SW480 (cell line): ENCODE measurements at regions not wholly inside any gene's neighbourhood (a gene's known extent, or its start where the extent isn't known, plus 50 kb on each side); places are given as distances from the start of the nearest gene placed in this dataset.
"Not testable (repeated sequence)": the region's sequence is repeated elsewhere in the genome, so short reads cannot be mapped to it uniquely, and the experiment has no call there.

Source experiments
- DNase-seq: peaks from one replicate; pipeline ENCODE4 v3.0.0-alpha.2; 2016; ENCODE audit warnings: low spot score

DNA sequence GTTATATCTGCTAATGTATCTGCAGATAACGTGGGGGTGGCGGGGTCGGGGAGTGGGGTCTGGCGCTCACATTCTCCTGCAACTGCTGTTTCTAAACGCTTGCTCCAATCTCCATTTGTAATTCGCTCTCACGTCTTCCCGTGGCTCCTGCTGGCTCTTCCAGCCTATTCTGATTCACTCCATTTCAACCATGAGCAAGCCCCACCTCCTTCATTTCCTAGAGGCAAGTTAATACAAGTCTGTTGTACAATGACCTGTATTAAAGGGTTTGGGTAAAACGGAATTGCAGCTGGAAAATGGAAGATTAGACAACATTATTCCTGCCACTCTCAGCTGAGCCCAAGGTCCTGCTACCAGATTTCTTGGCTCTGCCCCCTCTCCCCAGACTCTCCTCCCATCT lies 132.3 kb downstream of the CSNK2A3 start:
- no peak for DNase-seq

- no peak for DNase-seq
These were observed 134.4 kb downstream of the CSNK2A3 start for GRCh38 chr11:11218629-11218986.

DNA sequence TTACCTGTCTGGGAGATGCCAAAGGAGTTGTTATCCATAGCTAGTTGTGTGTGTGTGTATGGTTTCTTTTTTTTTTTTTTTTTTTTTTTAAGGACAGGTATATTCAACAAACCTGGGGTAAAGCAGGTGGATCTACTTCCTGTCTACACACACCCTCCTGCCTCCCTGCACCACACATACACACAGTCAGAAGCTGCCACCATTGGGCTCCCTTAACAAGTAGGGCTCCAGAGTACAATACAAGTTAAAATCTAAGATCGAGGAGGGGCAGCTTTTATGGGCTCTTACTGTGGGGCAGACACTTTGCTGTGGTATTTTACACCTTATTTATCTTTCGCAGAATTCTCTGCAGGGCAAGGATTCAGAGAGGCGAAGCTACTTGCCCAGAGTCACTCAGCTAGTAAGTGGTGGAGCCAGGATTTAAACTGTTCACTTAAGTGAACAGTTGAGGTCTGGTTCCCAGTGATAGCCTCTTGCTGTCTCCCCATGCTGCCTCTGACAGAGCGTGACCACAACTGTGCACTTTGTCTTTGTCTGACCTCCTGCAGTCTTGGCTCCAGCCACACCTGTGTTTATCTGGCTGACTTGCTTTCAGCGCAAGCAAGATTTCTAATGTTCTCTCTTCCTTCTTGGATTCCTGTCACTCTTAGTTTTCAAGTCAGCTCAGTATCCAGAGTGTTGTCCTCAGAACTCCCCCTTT lies 135.0 kb downstream of the CSNK2A3 start:
- DNase-seq, result no peak

DNA sequence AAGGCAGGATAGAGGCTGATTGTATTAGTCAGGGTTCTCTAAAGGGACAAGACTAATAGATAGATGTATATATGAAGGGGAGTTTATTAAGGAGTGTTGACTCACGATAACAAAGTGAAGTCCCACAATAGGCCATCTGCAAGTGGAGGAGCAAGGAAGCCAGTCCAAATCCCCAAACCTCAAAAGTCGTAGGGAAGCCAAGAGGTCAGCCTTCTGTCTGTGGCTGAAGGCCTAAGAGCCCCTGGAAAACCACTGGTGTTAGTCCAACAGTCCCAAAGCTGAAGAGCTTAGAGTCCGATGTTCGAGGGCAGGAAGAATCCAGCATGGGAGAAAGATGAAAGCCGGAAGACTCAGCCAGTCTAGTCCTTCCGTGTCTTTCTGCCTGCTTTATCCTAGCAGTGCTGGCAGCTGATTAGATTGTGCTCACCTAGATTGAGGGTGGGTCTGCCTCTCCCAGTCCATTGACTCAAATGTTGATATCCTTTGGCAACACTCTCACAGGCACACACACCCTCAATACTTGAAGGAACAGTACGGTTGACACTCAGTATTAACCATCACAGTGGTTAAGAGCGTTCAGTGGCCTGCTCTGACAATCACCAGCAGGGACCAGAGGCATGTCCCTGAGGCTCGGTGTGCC lies 135.6 kb downstream of the CSNK2A3 start:
- no peak for DNase-seq

- peak; percentile 16 for DNase-seq
These were observed 137.1 kb downstream of the CSNK2A3 start for GRCh38 chr11:11215944-11216343.

- DNase-seq, result no peak
These were observed 137.8 kb downstream of the CSNK2A3 start for GRCh38 chr11:11215058-11215815.

GRCh38 chr11:11213117-11213516 lies 139.9 kb downstream of the CSNK2A3 start:
- no peak for DNase-seq

DNA sequence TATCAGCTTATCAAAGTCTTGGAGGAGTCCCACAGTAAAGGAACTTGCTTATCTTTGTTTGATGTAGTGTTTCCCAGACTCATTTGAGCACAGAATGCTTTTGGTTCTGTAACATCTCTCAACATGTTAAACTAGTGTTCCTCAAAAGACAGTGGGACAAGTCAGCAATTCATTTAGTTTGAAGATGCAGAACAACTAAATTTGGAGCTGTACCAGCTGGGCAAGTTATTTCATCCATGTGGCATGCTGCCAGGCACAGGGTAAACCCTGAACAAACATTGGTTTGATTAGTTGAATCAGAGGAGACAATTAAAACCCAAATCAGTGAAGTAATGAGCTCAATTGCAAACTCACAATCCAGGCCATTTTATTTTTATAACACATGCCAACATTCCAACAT lies 141.2 kb downstream of the CSNK2A3 start:
- DNase-seq, result no peak

- no peak for DNase-seq
These were observed 141.9 kb downstream of the CSNK2A3 start for GRCh38 chr11:11211186-11211585.

DNA sequence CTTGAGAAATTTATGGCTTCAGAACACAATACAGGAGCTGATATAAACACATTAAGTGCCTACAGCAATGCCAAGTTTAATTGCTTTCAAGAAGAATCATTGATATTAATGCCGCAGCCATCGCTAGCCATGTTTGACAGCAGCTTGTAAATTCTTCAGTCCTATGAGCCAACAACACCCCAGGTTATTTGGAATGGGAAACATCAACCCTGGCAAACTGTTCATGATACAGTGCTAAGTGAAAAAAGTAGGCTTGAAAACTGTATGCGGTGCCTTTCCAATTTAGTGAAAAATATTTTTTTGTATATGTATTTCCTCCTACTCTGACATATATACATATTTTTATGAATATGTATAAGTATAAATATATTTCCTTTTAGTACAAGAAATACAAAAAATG lies 142.6 kb downstream of the CSNK2A3 start:
- no peak for DNase-seq

GRCh38 chr11:11209967-11210366 lies 143.1 kb downstream of the CSNK2A3 start:
- no peak for DNase-seq

GRCh38 chr11:11208994-11209393 lies 144.1 kb downstream of the CSNK2A3 start:
- no peak for DNase-seq

DNA sequence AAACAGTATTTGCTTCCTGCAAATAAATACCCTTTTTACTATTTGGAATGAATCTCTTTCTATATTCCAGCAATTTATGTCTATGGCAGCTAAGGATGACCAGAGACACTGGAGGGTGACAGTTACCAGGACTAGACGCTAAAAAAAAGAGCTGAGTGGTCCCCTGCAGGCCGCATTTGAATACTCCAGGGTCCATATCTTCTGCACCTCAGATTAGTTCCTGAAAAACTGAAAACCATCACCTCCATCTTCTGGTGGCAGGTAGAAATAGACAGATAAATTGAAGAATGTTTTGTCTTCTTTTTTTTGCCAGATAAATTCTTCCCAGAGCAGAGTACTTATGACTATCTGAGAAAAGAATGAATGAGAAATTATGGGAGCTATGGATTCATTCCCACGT lies 145.6 kb downstream of the CSNK2A3 start:
- no peak for DNase-seq

GRCh38 chr11:11206484-11206883 lies 146.6 kb downstream of the CSNK2A3 start:
- DNase-seq, result no peak

GRCh38 chr11:11202885-11203284 lies 150.2 kb downstream of the CSNK2A3 start:
- no peak for DNase-seq

GRCh38 chr11:11201302-11201701 lies 151.7 kb downstream of the CSNK2A3 start:
- DNase-seq, result not testable (repeated sequence)

GRCh38 chr11:11192541-11192940 lies 160.5 kb downstream of the CSNK2A3 start:
- no peak for DNase-seq

- DNase-seq, result no peak
These were observed 163.5 kb downstream of the CSNK2A3 start for GRCh38 chr11:11189506-11189905.

DNA sequence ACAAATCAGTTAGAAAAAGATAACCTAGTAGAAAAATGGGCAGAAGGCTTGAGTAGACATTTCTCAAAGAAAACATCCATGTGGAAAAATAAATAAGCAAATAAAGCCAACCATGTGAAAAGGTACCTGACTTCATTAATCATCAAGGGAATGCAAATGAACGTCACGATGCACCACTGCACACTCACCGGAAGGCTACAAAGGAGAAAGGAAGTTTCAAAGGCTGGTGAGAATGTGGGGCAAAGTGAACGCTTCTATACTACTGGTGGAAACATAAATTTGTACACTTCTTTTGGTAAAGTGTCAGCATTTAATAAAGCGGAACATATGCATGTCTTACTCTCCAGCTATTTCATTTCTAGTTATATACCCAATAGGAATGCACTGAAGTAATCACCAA lies 166.8 kb downstream of the CSNK2A3 start:
- no peak for DNase-seq

DNA sequence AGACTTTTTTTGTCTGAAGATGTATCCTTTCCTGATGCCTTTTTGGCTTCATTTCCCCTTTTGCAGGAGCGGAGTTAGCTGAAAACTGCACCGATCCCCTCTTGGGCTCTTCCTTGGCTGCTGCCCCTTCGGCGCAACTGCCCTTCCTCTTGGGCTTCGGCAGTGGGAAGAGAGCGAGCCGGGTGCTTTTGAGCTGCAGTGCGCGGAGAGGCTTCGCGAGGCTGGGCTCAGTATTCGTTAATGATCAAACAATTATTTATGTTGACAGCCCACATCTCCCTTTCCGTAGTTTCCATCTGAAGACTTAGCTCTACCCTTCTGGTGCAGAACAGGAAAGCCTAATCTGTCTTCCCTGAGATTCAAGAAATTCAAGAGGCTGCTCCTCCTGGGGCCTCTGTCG lies 170.8 kb downstream of the CSNK2A3 start:
- no peak for DNase-seq

- peak; percentile 50 for DNase-seq
These were observed 174.1 kb downstream of the CSNK2A3 start for GRCh38 chr11:11178671-11179638.

DNA sequence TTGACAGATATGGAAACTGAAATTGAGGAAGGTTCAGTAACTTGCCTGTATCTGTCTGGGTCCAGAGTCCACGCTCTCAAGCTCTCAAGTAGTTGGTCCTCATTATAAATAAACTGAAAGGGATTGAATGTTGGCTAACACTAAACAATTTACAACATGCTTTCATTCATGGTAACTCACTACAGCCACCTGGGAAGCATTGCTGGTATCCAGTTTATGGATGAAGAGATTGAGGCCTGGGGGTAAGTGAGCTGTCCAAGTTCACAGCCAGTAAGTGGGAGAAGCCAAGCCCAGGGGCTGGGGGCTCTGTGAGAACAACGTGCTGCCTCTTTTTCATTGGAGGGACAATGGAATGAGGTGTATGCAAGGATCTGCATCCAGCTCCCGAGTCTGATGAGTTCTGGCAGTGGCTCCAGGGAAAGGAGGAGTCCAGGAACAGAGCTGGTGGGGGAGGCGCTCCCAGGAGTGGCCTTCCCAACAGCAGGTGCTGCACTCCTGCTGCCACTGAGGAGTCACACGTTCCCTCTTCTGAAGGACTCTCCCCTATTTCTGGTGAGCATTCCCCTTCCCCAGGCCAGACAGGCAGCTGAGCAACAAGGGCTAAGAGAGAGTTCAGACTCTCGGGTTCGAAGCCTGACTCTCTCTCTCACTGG lies 175.8 kb downstream of the CSNK2A3 start:
- DNase-seq, result no peak
